ENCODE measurements at regions not wholly inside any gene's neighbourhood (a gene's known extent, or its start where the extent isn't known, plus 50 kb on each side); places are given as distances from the start of the nearest gene placed in this dataset.
"Not testable (repeated sequence)": the region's sequence is repeated elsewhere in the genome, so short reads cannot be mapped to it uniquely, and the experiment has no call there.

DNA sequence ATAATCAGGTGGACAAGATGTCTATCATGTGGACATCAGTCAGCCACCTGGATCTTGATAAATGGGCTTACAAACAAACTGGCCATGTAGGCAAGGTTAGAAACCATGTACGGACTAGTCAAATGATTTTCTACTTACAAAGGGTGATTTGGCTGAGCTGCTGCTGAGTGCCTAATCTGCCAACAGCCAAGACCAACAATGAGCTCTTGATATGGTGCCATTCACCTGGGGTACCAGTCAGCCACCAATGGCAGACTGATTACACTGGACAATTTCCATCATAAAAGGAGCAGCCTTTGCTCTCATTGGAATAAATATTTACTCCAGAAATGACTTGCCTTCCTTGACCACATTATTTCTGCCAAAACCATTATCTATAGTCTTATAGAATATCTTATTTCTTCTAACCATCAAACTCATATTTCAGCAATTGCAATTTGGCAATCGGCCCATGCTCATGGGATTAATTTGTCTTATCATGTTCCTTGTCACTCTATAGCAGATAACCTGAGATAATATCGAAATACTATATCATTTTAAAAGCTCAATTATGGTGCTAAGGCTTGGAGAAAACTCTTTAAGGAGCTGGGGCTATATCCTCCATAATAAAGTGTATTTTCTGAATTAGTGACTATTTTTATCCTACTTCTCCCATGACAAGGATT is 135.1 kb downstream of the SLC25A46 start (continued):
- no peak for TF ChIP-seq SMAD4 (CRISPR knock-in tag; IDR thresholded peaks at IDR 0.05)

GRCh38 chr5:110875115-110875514 is 136.3 kb downstream of the SLC25A46 start:
- CTCF ChIA-PET; H3K4me3 Mint-ChIP-seq; H3K4me1 Mint-ChIP-seq; H3K27me3 Mint-ChIP-seq (ENCODE audit: low read depth); DNase-seq (ENCODE audit: low spot score); POLR2A ChIA-PET; H3K36me3 Mint-ChIP-seq; H3K27ac Mint-ChIP-seq; ATAC-seq: not testable (repeated sequence)
- peaks cover 14% of the 10 kb centered on the region for H3K9me3 Mint-ChIP-seq

GRCh38 chr5:110878115-110878514 is 139.3 kb downstream of the SLC25A46 start:
- no peaks in the 10 kb centered on the region for H3K36me3 Mint-ChIP-seq

More at GRCh38 chr5:110878115-110878514, 139.3 kb downstream of the SLC25A46 start:
- H3K27me3 Mint-ChIP-seq (ENCODE audit: low read depth), result no peaks in the 10 kb centered on the region
- TF ChIP-seq ATF3 (CRISPR knock-in tag; conservative IDR thresholded peaks at IDR 0.05), result no peak
- TF ChIP-seq CBFB (CRISPR knock-in tag; IDR thresholded peaks at IDR 0.05; ENCODE audit: low read depth), result no peak
- no peak for TF ChIP-seq MAX (CRISPR knock-in tag; IDR thresholded peaks at IDR 0.05)
- no peak for TF ChIP-seq ZNF263 (CRISPR knock-in tag; IDR thresholded peaks at IDR 0.05; ENCODE audit: low read depth)
- no peak for TF ChIP-seq ZNF219 (CRISPR knock-in tag; IDR thresholded peaks at IDR 0.05; ENCODE audit: borderline replicate concordance)
- no peak for TF ChIP-seq NR3C1 (CRISPR knock-in tag; conservative IDR thresholded peaks at IDR 0.05; ENCODE audit: low read depth)
- TF ChIP-seq GABPB1 (CRISPR knock-in tag; IDR thresholded peaks at IDR 0.05), result no peak
- TF ChIP-seq, protein P1, sequence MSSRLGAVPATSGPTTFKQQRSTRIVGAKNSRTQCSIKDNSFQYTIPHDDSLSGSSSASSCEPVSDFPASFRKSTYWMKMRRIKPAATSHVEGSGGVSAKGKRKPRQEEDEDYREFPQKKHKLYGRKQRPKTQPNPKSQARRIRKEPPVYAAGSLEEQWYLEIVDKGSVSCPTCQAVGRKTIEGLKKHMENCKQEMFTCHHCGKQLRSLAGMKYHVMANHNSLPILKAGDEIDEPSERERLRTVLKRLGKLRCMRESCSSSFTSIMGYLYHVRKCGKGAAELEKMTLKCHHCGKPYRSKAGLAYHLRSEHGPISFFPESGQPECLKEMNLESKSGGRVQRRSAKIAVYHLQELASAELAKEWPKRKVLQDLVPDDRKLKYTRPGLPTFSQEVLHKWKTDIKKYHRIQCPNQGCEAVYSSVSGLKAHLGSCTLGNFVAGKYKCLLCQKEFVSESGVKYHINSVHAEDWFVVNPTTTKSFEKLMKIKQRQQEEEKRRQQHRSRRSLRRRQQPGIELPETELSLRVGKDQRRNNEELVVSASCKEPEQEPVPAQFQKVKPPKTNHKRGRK (CRISPR knock-in tag; IDR thresholded peaks at IDR 0.05; ENCODE audit: borderline replicate concordance), result no peak
- no peak for TF ChIP-seq NR1H2 (CRISPR knock-in tag; IDR thresholded peaks at IDR 0.05)
- TF ChIP-seq CTCF (IDR thresholded peaks at IDR 0.05), result no peak
- TF ChIP-seq ETV6 (CRISPR knock-in tag; IDR thresholded peaks at IDR 0.05), result no peak
- TF ChIP-seq CDX4 (CRISPR knock-in tag; IDR thresholded peaks at IDR 0.05; ENCODE audit: borderline replicate concordance), result no peak
- TF ChIP-seq EMX1 (CRISPR knock-in tag; IDR thresholded peaks at IDR 0.05), result no peak
- TF ChIP-seq, protein P2, sequence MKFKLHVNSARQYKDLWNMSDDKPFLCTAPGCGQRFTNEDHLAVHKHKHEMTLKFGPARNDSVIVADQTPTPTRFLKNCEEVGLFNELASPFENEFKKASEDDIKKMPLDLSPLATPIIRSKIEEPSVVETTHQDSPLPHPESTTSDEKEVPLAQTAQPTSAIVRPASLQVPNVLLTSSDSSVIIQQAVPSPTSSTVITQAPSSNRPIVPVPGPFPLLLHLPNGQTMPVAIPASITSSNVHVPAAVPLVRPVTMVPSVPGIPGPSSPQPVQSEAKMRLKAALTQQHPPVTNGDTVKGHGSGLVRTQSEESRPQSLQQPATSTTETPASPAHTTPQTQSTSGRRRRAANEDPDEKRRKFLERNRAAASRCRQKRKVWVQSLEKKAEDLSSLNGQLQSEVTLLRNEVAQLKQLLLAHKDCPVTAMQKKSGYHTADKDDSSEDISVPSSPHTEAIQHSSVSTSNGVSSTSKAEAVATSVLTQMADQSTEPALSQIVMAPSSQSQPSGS (CRISPR knock-in tag; IDR thresholded peaks at IDR 0.05; ENCODE audit: borderline replicate concordance, low read depth), result no peak
- no peak for TF ChIP-seq ATF6 (CRISPR knock-in tag; IDR thresholded peaks at IDR 0.05)
- TF ChIP-seq, protein P3, sequence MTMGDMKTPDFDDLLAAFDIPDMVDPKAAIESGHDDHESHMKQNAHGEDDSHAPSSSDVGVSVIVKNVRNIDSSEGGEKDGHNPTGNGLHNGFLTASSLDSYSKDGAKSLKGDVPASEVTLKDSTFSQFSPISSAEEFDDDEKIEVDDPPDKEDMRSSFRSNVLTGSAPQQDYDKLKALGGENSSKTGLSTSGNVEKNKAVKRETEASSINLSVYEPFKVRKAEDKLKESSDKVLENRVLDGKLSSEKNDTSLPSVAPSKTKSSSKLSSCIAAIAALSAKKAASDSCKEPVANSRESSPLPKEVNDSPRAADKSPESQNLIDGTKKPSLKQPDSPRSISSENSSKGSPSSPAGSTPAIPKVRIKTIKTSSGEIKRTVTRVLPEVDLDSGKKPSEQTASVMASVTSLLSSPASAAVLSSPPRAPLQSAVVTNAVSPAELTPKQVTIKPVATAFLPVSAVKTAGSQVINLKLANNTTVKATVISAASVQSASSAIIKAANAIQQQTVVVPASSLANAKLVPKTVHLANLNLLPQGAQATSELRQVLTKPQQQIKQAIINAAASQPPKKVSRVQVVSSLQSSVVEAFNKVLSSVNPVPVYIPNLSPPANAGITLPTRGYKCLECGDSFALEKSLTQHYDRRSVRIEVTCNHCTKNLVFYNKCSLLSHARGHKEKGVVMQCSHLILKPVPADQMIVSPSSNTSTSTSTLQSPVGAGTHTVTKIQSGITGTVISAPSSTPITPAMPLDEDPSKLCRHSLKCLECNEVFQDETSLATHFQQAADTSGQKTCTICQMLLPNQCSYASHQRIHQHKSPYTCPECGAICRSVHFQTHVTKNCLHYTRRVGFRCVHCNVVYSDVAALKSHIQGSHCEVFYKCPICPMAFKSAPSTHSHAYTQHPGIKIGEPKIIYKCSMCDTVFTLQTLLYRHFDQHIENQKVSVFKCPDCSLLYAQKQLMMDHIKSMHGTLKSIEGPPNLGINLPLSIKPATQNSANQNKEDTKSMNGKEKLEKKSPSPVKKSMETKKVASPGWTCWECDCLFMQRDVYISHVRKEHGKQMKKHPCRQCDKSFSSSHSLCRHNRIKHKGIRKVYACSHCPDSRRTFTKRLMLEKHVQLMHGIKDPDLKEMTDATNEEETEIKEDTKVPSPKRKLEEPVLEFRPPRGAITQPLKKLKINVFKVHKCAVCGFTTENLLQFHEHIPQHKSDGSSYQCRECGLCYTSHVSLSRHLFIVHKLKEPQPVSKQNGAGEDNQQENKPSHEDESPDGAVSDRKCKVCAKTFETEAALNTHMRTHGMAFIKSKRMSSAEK (CRISPR knock-in tag; IDR thresholded peaks at IDR 0.05; ENCODE audit: borderline replicate concordance), result no peak
- no peak overlapping the region for H3K4me3 Mint-ChIP-seq
- peaks cover 26% of the 10 kb centered on the region for H3K9me3 Mint-ChIP-seq
- CTCF ChIA-PET, result no interaction called here
- POLR2A ChIA-PET, result no interaction called here
- no peaks in the 10 kb centered on the region for H3K4me1 Mint-ChIP-seq
- H3K27ac Mint-ChIP-seq, result no peak overlapping the region
- ATAC-seq (no peak), DNase-seq (ENCODE audit: low spot score) (no peak)
